Transverse colon (tissue), 4 donors: ENCODE measurements at regions not wholly inside any gene's neighbourhood (a gene's known extent, or its start where the extent isn't known, plus 50 kb on each side); places are given as distances from the start of the nearest gene placed in this dataset.

Source experiments
- DNase-seq: peaks from one replicate; pipeline ENCODE4 v3.0.0-alpha.2; 2019
- H3K27ac ChIP-seq, 4 donors: fragments of 200-600 bp; sonication (generic); 2 replicates each; pipeline ENCODE4 v1.5.1; 2016 to 2018; ENCODE audit warnings: inconsistent platforms in 4 of 4
- H3K27me3 ChIP-seq: fragments of 200-600 bp; sonication (generic); 2 replicates; pipeline ENCODE4 v1.5.1; 2017; ENCODE audit warnings: inconsistent platforms
- H3K36me3 ChIP-seq, 4 donors: fragments of 200-600 bp; sonication (generic); 2 replicates each; pipeline ENCODE4 v1.5.1; 2017 to 2019; ENCODE audit warnings: inconsistent platforms in 4 of 4
- H3K4me1 ChIP-seq, 4 donors: fragments of 200-600 bp; sonication (generic); 2 replicates each; pipeline ENCODE4 v1.5.1; 2017 to 2020; ENCODE audit warnings: inconsistent platforms in 4 of 4
- H3K4me3 ChIP-seq, 4 donors: fragments of 200-600 bp; sonication (generic); 1 replicate in 1 of 4; 2 replicates in 3 of 4; pipeline versions ENCODE4 v1.5.1 to v1.6.1; 2017 to 2019; ENCODE audit warnings: inconsistent platforms in 4 of 4
- H3K9me3 ChIP-seq, 2 donors: fragments of 200-600 bp; sonication (generic); 2 replicates each; pipeline ENCODE4 v1.5.1; 2017 to 2019; ENCODE audit warnings: inconsistent platforms in 2 of 2
- EP300 ChIP-seq: sonication (generic); formaldehyde crosslinking; IDR thresholded peaks from one replicate; pipeline ENCODE4 v1.6.1; 2017; ENCODE audit warnings: antibody characterized with exemption, low read depth
- POLR2A ChIP-seq: fragments of 450-650 bp; IDR thresholded peaks from one replicate; pipeline ENCODE4 v1.6.1; 2016; ENCODE audit warnings: antibody characterized with exemption, mild to moderate bottlenecking, moderate library complexity
- POLR2AphosphoS5 ChIP-seq, 3 donors: sonication (generic); formaldehyde crosslinking; IDR thresholded peaks; one replicate each; pipeline ENCODE4 v1.6.1; 2016; ENCODE audit warnings: antibody characterized with exemption in 3 of 3
- WGBS, 2 donors: methylation state at CpG; one replicate each; pipeline ENCODE4 v1.1.5; 2018; ENCODE audit warnings: low coverage in 1 of 2; 5-methylcytosine and 5-hydroxymethylcytosine counted together
- in situ Hi-C, 4 donors: fragments of 200-750 bp; cut with MboI; loops; one replicate each; pipeline versions ENCODE4 v1.15.0 to v1.15.1; 2017; ENCODE audit warnings: low sequenced_read_pairs in 3 of 4, low pct_ligation_motif_present in 1 of 4, low pct_unique_long_range_greater_than_20kb in 1 of 4
- intact Hi-C: fragments of 100-400 bp; cut with DNase I; formaldehyde crosslinking; loops from one replicate; pipeline ENCODE4 v1.15.1; 2023; ENCODE audit warnings: low total_unique reads
- TF ChIP-seq, protein P1 (sequence below), 5 experiments: fragments of 200-600 bp in 3 of 5; fragments of 450-650 bp in 2 of 5; sonication (generic) in 3 of 5; IDR thresholded peaks; 1 replicate in 2 of 5; 2 replicates in 3 of 5; pipeline ENCODE4 v1.5.1; 2016 to 2017; ENCODE audit warnings: antibody characterized with exemption in 5 of 5, inconsistent platforms in 3 of 5, mild to moderate bottlenecking in 2 of 5, moderate library complexity in 1 of 5

DNA sequence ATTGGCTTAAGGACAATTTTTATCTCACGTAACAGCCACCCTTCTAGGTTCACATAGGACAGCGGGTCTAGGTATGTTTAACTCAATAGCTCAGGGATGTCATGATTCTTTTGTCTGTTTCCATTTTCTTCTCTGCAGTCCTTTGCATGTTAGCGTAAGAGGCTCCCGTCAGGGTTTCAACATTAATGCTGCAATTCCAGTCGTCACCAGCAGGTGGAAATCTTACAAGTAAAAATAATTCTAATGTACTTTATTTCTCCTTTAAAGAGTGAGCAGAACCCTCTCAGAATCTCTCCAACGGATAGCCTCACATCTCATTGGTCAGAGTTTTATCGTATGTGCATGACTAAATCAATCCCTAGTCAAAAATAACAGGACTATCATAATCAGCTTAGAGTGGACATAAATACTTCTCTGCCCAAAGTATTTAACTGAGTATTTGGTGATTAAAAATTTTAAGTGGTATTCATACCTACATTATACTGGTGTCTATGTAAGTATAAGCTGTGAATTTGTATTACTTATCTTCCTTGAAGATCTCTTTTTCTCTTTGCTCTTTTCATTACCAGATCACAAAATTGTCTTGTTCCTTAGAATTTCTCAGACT, 487.2 kb upstream of the GCFC2 start:
- no peak overlapping the region for H3K27ac ChIP-seq
- intact Hi-C loops, result no loop called here
- 18 to 48% methylated on average over 5 to 7 of the region's 7 CpGs for WGBS, 2 donors
- no peak for TF ChIP-seq POLR2AphosphoS5 (IDR thresholded peaks at IDR 0.05)
- TF ChIP-seq, protein P1, sequence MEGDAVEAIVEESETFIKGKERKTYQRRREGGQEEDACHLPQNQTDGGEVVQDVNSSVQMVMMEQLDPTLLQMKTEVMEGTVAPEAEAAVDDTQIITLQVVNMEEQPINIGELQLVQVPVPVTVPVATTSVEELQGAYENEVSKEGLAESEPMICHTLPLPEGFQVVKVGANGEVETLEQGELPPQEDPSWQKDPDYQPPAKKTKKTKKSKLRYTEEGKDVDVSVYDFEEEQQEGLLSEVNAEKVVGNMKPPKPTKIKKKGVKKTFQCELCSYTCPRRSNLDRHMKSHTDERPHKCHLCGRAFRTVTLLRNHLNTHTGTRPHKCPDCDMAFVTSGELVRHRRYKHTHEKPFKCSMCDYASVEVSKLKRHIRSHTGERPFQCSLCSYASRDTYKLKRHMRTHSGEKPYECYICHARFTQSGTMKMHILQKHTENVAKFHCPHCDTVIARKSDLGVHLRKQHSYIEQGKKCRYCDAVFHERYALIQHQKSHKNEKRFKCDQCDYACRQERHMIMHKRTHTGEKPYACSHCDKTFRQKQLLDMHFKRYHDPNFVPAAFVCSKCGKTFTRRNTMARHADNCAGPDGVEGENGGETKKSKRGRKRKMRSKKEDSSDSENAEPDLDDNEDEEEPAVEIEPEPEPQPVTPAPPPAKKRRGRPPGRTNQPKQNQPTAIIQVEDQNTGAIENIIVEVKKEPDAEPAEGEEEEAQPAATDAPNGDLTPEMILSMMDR (IDR thresholded peaks at IDR 0.05), result peak; percentile 54 to 76 (median 62)
- no peaks in the 10 kb centered on the region for H3K36me3 ChIP-seq
- H3K4me1 ChIP-seq, result no peaks in the 10 kb centered on the region
- H3K9me3 ChIP-seq, result no peaks in the 10 kb centered on the region
- H3K27me3 ChIP-seq, result no peaks in the 10 kb centered on the region
- in situ Hi-C loops, result no loop called here
- peak; percentile 52 for DNase-seq
- H3K4me3 ChIP-seq, result no peak overlapping the region

DNA sequence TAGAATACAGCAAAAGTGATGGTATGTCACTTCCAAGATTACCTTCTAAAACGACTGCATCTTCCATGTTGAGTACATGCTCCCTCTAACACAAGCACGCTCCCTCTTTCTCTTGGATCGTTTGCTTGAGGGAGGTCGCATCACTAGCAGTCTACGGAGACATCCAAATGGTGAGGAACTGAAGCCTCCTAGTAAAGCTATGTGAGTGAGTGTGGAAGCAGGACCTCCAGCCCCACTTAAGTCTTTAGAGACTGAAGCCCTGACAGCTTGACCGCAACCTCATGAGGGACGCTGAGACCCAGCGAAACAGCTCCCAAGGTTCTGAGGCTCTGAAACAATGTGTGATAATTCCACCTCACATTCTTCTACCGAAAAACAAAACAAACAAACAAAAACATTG, 486.7 kb upstream of the GCFC2 start:
- Histone ChIP-seq H3K36me3 (no peaks in the 10 kb centered on the region), H3K9me3 (no peaks in the 10 kb centered on the region), H3K4me3 (no peak overlapping the region), H3K4me1 (no peaks in the 10 kb centered on the region), H3K27ac (no peak overlapping the region), H3K27me3 (no peaks in the 10 kb centered on the region)
- 75 to 80% methylated on average over 3 to 9 of the region's 9 CpGs for WGBS, 2 donors
- TF ChIP-seq EP300, result no peak
- no peak for TF ChIP-seq POLR2AphosphoS5 (IDR thresholded peaks at IDR 0.05)
- TF ChIP-seq POLR2A, result no peak
- TF ChIP-seq, protein P1 (IDR thresholded peaks at IDR 0.05), result no peak
- in situ Hi-C loops (no loop called here), intact Hi-C loops (no loop called here)
- DNase-seq, result no peak

DNA sequence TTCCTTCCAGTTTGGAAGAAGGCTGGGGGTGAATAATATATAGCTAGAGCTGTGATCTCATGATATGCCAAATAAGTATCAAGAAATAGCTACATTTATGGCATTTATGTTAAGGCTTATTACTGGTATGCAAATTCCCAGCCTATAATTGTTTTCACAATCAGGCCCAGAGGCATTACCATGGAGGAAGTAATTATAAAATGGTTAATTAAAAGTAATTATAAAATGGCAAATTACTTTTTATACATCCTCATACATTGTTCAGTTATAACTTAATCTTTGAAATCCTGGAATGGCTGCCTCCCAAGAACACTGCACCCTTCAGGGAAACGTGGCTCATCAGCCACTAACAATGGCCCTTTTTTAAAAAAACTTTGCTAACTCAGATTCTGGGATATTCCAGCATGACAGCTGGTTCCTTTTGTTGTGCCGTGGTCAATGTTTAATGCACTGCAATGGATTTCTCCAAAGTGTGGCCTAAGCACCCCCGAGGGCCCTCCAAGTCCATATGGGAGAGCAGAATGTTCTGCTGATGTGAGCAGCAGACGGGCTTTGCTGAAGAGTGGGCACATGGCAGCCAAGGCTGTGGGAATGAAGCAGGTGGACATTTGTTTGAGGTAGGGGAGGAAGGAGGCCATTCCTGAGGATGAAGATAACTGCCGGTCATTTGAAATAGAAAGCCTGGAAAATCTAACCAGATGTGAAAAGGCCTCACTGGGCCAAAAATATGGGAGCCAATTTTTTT, 483.5 kb upstream of the GCFC2 start:
- in situ Hi-C loops (no loop called here), intact Hi-C loops (no loop called here)
- H3K4me1 ChIP-seq, result no peaks in the 10 kb centered on the region
- H3K36me3 ChIP-seq, result no peaks in the 10 kb centered on the region
- DNase-seq, result no peak
- no peak overlapping the region for H3K4me3 ChIP-seq
- WGBS, 2 donors, result 59 to 63% methylated on average over 4 to 5 of the region's 5 CpGs
- TF ChIP-seq EP300 (no peak), POLR2A (no peak), POLR2AphosphoS5 (IDR thresholded peaks at IDR 0.05) (no peak)
- TF ChIP-seq, protein P1 (IDR thresholded peaks at IDR 0.05), result no peak
- H3K27ac ChIP-seq, result no peak overlapping the region
- no peaks in the 10 kb centered on the region for H3K27me3 ChIP-seq
- no peaks in the 10 kb centered on the region for H3K9me3 ChIP-seq

DNA sequence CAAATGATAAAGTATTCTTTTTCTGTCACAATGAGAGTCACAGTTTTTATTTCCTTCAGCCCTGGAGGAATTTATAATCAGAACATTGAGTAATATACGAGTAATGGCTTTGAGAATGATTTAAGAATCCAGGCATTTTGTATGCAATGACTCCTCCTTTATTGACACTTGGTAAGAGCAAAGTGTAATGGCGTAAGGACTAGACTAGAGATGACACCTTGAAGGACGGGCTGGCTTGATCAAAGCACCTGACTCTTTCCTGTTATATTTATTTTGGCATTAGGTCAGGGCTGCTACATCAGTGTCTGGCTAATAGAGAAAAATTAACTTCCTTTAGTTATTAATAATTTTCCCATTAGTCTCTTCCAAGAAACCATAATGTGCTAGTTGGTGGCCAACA, 482.4 kb upstream of the GCFC2 start:
- WGBS, 2 donors, result 51 to 58% methylated on average over 3 of the region's 3 CpGs
- in situ Hi-C loops (no loop called here), intact Hi-C loops (no loop called here)
- TF ChIP-seq EP300, result no peak
- no peak for TF ChIP-seq POLR2AphosphoS5 (IDR thresholded peaks at IDR 0.05)
- TF ChIP-seq, protein P1 (IDR thresholded peaks at IDR 0.05), result no peak
- TF ChIP-seq POLR2A, result no peak
- H3K4me3 ChIP-seq, result no peak overlapping the region
- no peaks in the 10 kb centered on the region for H3K9me3 ChIP-seq
- no peak for DNase-seq
- H3K27ac ChIP-seq, result no peak overlapping the region
- no peaks in the 10 kb centered on the region for H3K27me3 ChIP-seq
- H3K36me3 ChIP-seq, result no peaks in the 10 kb centered on the region
- no peaks in the 10 kb centered on the region for H3K4me1 ChIP-seq
